ENCODE measurements at regions not wholly inside any gene's neighbourhood (a gene's known extent, or its start where the extent isn't known, plus 50 kb on each side); places are given as distances from the start of the nearest gene placed in this dataset.
"Not testable (repeated sequence)": the region's sequence is repeated elsewhere in the genome, so short reads cannot be mapped to it uniquely, and the experiment has no call there.

DNA sequence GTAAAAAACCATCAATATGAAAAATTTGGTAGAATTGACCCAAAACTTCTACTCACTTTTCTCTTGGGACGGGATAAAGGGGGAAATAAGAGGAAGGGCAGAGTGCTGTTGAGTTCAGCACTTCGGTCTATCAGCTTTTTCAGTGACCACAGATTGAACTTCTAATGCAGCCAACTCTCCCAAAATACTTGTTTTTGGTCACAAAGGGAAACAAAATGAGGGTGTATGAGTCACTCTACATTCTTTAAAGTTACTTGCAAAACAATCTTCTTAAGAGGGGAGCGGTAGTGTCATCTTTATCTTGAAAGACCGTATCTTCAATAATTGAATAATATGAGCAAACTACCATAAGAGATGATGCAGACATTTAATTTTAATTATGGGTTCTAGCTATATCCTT, 661.3 kb downstream of the CD109 start:
- DNase-seq = no peak

DNA sequence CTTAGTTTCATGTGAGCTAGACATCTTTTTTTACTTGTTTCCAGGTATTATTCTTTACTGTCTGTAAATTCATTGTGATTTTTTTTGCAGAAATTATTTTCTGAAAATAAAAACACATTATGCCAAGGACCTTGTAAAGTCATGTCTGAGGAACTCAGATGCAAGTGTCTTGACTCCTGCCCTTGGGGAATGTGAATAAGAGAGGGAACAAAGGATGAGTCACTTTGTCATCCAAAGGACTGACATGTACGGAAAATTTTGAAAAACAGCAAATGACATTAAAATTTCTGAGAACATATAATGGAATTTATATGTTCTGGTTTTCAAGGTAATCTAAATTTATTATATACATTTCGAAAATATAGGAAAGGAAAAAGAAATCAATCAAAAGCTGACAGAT, 660.4 kb downstream of the CD109 start:
- no peak for DNase-seq

DNA sequence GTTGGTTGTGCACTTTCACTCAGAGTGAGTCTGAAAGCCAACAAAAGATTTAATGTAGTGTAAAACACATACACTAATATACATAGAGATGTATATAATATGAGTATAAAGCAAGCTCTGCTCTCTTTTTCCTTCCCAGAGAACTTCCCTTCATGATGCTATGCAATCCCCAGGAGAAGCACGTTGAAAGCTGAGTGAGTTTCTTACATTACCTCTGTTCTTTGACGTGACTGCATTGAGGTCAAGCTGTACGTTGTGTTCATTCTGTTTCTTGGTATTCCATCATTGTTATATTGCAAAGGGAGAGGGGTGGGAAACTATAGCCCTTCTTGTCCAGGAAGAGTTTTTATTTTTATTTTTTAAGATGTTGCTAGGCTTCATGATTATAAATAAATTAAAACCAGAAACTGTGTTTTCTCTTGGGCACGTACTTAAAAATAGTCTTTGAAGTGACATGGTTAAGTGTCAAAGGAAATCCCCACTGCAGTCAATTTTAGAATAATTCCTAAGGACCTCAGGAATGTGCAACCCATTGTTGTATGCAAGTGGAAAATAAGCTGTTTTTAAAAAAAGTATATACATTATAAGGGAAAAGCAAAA, 651.0 kb downstream of the CD109 start:
- DNase-seq = no peak

DNA sequence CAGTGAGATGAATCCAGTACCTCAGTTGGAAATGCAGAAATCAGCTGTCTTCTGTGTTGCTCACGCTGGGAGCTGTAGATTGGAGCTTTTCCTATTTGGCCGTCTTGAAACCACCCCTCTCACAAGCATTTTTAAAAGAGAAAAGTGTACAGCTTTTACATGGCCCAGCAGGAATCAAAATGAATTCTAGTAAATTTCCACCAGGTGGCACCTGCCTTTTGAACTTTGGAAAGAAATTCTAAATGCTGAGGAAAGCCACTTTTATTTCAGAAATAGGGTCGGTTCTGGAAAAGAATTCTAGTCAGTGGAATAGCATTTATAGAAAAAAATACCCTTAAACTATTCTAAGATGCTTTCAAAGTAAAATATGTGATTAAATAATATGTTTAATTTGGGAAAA, 647.8 kb downstream of the CD109 start:
- DNase-seq = no peak

DNA sequence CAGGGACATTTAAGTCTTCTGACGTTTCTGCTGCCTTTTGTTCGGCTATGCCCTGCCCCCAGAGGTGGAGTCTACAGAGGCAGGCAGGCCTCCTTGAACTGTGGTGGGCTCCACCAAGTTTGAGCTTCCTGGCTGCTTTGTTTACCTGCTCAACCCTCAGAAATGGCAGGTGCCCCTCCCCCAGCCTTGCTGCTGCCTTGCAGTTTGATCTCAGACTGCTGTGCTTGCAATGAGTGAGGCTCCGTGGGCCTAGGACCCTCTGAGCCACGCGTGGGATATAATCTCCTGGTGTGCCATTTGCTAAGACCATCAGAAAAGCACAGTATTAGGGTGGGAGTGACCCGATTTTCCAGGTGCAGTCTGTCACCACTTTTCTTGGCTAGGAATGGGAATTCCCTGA, 647.3 kb downstream of the CD109 start:
- not testable (repeated sequence) for DNase-seq

DNA sequence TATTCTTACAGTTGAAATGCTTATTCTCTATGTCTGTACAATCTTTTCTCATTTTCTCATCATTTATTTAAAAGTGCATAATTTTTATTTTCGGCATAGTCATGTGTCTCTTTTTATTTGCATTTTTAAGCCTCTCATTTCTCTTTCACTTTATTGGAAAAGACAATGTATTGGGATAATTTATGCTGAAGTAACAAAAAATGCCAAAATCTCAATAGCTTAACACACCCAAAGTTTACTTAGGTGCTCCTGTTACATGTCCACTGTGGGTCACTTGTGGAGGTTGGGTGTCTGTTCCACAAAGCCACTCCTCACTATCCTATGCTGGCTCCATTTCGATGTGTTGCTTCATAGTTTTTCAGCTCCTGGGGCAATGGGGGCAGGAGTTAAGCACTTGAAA, 638.7 kb downstream of the CD109 start:
- DNase-seq = no peak

DNA sequence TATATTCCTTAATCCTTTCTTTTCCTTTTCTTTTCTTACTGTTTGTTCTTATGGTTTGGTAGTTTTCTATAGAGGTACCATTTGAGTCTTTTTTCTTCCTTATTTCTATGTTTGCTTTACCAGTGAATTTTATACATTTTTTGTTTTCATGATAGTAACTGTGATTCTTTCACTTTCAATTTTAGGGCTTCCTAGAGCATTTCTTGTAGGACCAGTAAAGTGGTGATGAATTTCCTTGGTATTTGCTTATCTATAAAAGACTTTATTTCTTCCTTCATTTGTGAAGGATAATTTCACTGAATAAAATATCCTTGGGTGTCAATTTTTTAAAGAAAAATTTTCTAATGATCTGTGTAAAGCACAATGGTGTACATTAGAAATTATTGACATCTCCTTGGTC, 637.4 kb downstream of the CD109 start:
- no peak for DNase-seq

DNA sequence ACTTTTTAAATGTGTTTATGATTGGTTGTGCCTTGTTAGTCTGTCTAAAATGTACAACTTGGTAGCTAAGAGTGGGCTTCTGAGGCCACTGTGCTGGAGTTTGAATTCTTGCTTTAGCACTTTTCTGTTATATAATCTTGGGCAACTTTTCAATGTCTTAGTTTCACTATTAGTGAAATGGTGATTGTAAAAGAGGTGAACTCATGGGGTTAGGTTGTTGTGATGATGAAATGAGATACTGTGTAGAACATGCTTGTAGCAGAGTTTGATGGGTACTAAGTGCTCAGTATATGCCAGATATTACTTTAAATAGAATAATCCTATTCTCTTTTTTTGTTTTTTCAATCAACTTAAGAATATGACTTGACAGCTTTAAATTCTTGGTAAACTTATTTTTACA, 624.7 kb downstream of the CD109 start:
- no peak for DNase-seq

DNA sequence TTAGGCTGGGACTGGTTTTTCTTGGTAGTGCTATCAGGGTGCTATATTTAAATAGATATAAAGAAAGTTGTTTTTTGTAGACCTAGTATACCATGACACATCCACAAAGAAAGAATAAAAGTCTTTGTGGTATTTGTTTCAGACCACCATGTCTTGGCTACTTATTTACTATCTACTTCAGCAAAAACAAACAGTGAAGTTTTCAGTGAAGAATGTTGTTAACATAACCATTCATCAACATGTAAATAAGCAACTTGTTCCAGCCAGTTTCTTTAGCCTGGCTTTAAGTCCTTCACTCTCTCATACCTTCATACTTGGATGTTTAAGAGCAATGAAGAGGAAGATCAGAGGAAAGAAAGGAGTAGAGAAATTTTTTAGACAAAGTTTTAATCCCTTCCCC, 624.1 kb downstream of the CD109 start:
- DNase-seq = no peak

DNA sequence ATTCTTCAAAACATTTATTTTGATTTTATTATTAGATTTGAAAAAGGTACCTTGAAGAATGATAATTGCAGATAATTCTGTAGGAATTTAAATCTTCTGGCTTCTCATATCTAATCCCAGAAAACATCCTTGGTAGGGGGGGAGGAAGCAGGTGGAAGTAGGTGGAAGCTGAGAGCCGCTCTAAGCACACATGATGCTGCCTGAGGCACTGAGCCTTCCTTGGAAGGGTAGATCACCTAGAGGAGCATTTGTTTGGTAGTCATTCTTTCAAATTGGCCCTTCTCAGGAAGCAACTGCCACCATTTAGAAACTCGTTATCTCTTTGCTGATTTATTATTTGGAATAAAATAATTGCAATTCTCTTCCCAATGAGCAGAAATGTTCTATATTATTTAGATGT, 623.3 kb downstream of the CD109 start:
- no peak for DNase-seq

DNA sequence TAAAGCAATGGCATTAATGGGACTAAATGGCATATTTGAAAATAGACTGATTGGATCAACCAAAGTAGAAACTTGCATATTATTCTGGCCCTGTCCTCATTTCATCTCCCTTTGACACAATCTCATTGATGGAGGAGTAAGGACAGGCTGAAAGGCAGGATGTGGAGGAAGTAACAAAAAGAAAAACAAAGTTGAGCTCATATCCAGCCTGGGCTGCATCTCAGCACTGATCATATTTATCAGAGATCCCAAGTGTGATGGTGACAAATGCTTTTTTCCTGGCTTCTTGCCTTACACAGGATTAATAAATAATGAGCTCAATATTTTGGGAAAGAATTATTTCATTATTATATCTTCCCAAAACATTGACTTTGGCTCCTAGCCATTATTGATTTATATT, 622.7 kb downstream of the CD109 start:
- DNase-seq = no peak

DNA sequence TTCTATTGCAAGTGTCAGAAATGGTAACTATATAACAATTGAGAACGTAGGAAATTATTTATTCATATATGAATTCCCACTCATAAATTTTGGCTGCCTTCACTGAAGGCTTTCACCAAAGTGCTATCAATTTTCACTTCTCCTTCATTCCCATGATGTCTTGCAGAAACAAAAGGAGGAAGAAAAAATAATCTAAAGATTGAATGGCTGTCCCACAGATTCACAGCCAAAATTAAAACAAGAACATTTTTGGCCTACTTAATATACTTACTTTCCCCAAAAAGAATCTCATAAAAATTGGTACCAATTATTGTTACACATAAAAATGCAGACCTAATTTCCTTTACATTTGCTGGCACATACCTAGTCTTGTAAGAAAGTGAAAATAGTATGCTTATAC, 616.1 kb downstream of the CD109 start:
- no peak for DNase-seq

DNA sequence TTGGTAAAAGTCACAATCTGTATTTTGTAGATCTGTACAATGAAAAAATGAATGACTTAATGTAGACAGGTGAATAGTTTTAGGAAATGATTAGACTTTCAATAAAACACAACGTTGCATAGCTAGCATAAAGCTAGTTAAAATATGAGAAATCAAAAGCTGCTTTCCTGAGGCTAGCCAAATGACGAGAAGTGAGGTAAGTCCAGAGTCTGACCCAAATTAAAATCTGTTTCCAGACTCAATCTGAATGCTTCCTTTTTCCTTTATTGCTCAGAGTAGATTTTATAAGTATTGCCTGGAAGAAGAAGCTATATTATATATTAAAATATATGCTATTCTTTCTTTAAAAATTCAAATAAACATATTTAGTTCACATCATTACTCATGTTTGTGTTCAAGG, 615.4 kb downstream of the CD109 start:
- no peak for DNase-seq

DNA sequence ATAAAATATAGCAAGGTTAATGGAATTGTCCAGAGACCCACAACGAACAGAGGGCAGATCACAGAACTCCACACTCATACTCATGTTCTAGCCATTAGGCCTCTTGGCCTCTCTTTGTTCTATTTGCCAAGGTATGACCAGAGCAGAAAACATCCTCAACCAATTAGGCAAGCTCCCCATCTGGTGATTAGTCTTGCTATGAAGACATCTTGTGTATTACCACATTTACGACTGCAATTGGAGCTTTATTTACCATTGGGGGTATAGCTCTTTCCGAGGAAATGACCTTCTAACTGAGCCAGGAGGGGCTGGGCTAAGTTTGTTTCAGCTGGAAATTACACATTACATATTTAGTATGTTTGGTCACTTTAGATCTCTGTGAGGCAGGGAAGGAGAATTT, 593.9 kb downstream of the CD109 start:
- DNase-seq = no peak

DNA sequence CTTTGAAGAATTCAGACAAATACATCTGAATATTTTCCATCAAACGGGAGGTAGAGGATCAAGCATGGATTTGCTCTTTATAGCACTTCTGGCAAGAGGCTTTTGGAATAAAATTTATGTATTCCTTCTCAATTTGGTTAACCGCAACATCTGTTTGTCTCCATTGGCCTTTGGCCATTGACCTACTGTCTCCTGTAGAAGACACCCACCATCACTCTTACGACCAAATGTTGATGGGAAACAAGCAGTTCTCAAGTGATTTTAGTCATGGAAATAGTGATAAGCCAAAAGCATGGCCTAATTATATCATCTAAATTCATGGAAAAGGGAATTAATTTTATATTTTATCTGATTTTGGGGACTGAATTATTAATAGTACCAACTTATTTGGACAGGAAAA, 591.9 kb downstream of the CD109 start:
- no peak for DNase-seq

DNA sequence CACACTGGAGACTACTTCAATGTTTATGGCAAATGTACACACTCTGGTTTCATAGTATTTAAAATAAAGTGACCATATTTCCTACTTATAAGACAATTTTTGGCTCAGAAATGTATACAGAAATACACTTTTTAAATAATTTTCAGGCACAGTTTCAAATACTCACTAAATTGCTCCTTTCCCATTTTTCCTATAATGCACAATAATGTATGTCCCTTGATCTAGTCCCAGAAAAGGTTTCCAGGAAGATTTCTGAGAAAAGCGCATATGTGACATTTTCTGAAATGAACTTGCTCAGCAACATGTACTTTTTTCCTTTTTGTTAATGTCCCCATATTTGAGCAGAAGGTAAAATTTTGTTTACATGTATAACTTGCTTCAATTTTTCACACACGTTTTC, 591.4 kb downstream of the CD109 start:
- no peak for DNase-seq

DNA sequence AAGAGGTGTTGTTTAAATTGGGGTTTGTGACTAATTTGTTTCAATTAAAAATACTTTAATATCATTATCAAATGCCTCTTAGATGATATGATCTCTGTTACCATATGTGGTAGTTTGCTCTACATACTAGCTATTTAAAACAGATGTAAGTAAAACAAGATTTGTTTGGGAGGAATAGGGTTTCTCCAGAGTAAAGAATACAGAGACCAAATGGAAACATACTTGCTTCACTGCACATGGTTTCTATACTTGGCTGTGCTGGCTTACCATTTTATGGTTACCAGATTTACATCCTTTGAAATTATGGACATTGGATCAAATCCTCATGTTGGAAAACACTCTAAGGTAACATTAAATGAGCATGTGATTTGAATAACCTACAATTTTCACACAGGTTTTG, 588.3 kb downstream of the CD109 start:
- no peak for DNase-seq

DNA sequence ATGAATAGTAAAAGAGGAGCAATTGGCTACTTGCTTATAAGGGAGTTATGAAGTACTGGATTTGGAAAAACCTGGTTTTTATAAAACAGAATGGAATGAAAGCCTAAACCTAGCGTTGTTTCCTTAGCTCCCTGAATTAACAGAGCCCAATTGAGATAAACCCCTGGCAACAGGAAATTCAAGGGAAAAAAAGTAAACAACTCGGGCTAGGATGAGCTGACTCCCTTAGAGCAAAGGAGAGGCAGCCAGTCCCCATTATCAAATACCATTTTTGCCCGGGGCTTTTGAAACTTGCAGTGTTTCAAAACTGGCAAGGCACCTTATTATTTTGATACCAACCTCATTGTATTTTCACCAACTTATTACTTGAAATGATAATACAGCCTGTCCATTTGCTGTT, 587.5 kb downstream of the CD109 start:
- no peak for DNase-seq

DNA sequence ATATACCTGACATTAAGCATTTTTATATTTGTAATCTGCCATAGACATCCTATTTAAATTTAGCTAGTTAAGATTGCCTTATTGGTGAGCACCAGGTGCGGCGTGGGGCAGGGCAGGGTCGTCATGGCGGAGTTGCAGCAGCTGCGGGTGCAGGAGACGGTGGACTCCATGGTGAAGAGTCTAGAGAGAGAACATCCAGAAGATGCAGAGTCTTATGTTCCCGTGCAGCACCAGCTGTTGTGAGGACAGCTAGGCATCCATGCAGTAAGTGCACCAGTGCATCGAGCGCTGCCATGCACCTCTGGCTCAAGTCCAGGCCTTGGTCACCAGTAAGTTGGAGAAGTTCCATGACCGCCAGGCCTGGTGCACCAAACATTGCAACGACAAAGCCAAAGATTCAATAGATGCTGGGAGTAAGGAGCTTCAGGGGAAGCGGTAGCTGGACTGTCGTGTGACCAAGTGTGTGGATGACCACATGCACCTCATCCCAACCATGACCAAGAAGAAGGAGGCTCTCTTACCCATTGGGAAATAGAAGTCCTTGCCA, 586.2 kb downstream of the CD109 start:
- no peak for DNase-seq

DNA sequence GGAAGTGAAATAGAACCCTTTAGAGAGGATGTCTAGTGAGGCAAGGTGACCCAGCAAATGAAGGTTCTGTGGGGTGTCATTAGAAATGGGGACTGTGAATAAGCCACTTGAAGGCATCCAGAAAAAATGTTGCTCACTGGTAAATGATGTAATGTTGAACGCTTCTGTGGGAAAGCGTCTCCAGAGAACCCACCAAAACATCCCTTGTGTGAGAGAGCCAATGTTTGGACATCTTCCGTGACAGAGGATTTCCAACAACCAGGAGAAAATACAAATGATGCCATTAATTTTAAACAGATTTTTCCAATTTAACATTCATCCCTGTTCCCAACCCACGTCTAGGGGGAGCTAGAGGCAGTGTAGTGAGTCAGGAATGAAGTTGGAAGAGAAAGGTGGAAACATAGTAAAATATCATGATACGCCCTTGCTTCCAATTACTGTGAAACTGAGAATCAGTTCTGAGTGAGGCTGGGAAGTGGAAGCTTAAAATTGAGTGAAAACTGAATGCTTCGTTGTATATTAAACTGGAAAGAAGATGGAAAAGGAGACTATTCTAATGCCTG, 584.2 kb downstream of the CD109 start:
- no peak for DNase-seq

DNA sequence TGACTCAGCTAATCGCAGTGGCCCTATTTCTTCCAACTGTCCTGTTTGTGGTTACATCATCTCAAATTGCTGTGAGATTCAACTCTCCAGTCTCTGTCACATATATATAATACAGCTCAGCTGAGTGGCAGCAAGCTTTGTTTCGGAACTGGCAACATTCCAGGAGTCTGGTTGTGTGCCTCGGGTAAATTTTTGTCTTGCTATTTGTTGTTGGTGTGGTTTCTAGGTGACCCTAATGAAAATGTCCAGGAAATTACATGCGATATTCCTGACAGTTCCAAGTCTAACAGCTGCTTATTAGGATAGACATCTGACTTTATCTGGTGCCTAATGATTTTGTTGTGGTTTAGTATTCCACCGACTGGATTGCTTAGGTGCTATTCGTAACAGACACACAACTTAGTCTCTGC, 581.8 kb downstream of the CD109 start:
- no peak for DNase-seq

DNA sequence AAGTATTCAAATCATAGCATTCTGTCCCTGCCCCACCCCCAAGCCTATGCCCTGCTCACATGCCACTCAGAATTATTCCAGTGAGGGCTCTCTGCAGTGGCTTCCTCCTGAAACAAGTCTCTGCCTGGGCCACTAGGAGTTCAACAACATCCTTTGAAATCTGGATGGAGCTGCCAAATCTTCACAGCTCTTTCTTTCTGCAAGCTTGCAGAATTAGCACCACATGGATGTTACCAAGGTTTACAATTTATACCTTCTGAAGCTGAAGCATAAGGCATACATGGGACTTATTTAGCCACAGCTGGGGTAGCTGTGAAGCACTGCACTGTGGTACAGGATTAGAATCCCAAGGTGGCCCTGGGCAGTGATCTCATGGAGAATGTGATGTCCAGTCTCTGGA, 577.5 kb downstream of the CD109 start:
- DNase-seq = no peak

DNA sequence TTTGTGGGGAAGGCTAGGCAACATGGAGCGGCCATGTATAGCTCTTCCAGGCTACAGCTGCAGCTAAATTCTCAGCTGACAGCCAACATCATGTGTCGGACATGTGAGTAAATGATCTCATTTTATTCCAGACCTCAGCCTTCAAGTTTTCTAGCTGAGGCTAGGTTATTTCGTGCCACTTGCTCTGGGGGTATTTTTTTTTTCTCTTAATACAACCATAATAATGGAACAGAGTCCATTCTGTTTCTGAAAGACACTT, 573.5 kb downstream of the CD109 start:
- DNase-seq = no peak

DNA sequence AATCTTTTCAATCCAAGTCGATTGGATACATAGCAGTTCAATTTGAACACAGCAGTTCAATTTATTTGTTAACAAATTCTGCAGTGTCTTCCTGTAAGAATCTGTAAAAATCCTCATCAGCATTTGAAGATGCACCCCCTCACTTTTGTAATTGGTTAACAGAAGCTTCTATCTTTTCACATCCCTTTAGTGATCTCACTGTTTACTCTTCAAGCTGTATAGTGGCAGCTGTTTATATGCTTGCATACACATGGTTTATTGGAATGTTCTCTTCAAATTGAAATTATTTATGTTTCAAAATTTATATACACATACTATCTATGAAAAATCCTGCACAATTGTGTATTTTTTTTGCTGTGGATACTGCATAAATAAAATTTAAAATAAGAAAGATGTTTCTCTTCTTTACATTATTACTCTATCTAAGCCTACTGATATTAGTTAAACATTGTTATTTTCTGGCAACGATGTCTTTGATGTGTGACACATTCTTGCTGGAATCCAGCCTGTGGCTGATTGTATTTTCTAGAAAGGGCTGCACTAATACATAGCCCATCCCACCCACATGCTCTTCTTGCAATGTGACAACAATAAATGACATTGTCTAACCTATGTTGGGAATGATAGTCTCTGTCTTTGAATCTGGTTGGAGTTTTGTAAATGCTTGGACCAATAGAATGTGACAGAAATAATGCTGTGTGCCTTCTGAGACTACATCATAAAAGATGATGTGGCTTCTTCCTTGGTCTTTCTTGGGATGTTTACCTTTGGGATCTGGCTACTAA, 573.0 kb downstream of the CD109 start:
- no peak for DNase-seq

DNA sequence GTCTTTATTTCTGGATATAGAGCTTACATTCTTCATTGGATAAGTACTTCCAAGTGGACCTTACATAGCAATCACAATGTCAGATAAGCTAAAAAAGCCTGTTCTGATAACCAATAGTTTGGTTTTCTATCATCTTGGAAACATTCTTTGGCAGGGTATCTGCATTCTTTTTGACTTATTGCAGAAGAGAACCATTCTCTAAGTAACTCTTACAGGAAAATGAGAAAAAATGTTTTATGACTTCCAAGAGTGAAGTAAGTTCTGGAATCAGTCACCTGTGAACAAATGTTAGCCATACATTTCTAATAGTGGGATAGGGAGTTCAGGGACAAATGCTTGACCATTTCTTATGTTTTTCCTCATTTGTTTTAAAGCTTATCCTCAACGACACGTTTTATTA, 564.0 kb downstream of the CD109 start:
- no peak for DNase-seq
